Lower leg skin (tissue), 4 donors: ENCODE measurements at regions not wholly inside any gene's neighbourhood (a gene's known extent, or its start where the extent isn't known, plus 50 kb on each side); places are given as distances from the start of the nearest gene placed in this dataset.
"Not testable (repeated sequence)": the region's sequence is repeated elsewhere in the genome, so short reads cannot be mapped to it uniquely, and the experiment has no call there.

Source experiments
- DNase-seq, 2 donors: peaks; one replicate each; pipeline ENCODE4 v3.0.0-alpha.2; 2019; ENCODE audit warnings: low spot score in 2 of 2
- H3K4me3 ChIP-seq: fragments of 200-600 bp; sonication (generic); 2 replicates; pipeline ENCODE4 v1.5.1; 2017; ENCODE audit warnings: mild to moderate bottlenecking, low read depth; ENCODE audit not compliant: poor library complexity, severe bottlenecking
- CTCF ChIP-seq, 3 donors: fragments of 450-650 bp; IDR thresholded peaks; one replicate each; pipeline ENCODE4 v1.5.1; 2016; ENCODE audit warnings: antibody characterized with exemption in 3 of 3, mild to moderate bottlenecking in 3 of 3, moderate library complexity in 2 of 3
- POLR2A ChIP-seq, 2 donors: fragments of 450-650 bp; IDR thresholded peaks; one replicate each; pipeline ENCODE4 v1.6.1; 2016 to 2017; ENCODE audit warnings: antibody characterized with exemption in 2 of 2, mild to moderate bottlenecking in 1 of 2, moderate library complexity in 1 of 2
- WGBS, 2 donors: methylation state at CpG; one replicate each; pipeline ENCODE4 v1.1.5; 2018; 5-methylcytosine and 5-hydroxymethylcytosine counted together
- intact Hi-C: fragments of 100-400 bp; cut with DNase I; formaldehyde crosslinking; loops from one replicate; pipeline ENCODE4 v1.15.0; 2023; ENCODE audit warnings: low total_unique reads

- WGBS, 2 donors, result 71 to 100% methylated on average over 1 to 2 of the region's 3 CpGs
- TF ChIP-seq POLR2A (IDR thresholded peaks at IDR 0.05), result no peak
- no peak for TF ChIP-seq CTCF (IDR thresholded peaks at IDR 0.05)
- no peak overlapping the region for H3K4me3 ChIP-seq
- DNase-seq, result no peak
- intact Hi-C loops, result no loop called here
Observed at GRCh38 chr4:167986044-167986443, 106.3 kb upstream of the ANXA10 start.

GRCh38 chr4:167987285-167987684 lies 105.1 kb upstream of the ANXA10 start:
- no peak overlapping the region for H3K4me3 ChIP-seq
- no peak for DNase-seq
- WGBS, 2 donors, result 62 to 69% methylated on average over 2 of the region's 2 CpGs
- intact Hi-C loops, result no loop called here
- TF ChIP-seq CTCF (IDR thresholded peaks at IDR 0.05), result no peak
- TF ChIP-seq POLR2A (IDR thresholded peaks at IDR 0.05), result no peak

GRCh38 chr4:167989815-167990214 lies 102.5 kb upstream of the ANXA10 start:
- WGBS, 2 donors, result 68 to 71% methylated on average over 2 of the region's 2 CpGs
- TF ChIP-seq CTCF (IDR thresholded peaks at IDR 0.05) (no peak), POLR2A (IDR thresholded peaks at IDR 0.05) (no peak)
- H3K4me3 ChIP-seq, result no peak overlapping the region
- DNase-seq, result no peak
- intact Hi-C loops, result no loop called here

GRCh38 chr4:168008112-168008511 lies 84.2 kb upstream of the ANXA10 start:
- WGBS, 2 donors, result 93 to 95% methylated on average over 6 of the region's 6 CpGs
- DNase-seq, intact Hi-C loops, H3K4me3 ChIP-seq: not testable (repeated sequence)

GRCh38 chr4:168019019-168019651 lies 73.2 kb upstream of the ANXA10 start:
- no peak for TF ChIP-seq CTCF (IDR thresholded peaks at IDR 0.05)
- no peak for TF ChIP-seq POLR2A (IDR thresholded peaks at IDR 0.05)
- WGBS, 2 donors, result 41 to 51% methylated on average over 1 of the region's 1 CpG
- intact Hi-C loops, result no loop called here
- no peak for DNase-seq
- no peak overlapping the region for H3K4me3 ChIP-seq

- DNase-seq, result no peak
- H3K4me3 ChIP-seq, result no peak overlapping the region
- 97 to 98% methylated on average over 2 of the region's 2 CpGs for WGBS, 2 donors
- intact Hi-C loops, result no loop called here
- no peak for TF ChIP-seq POLR2A (IDR thresholded peaks at IDR 0.05)
- TF ChIP-seq CTCF (IDR thresholded peaks at IDR 0.05), result no peak
Observed at GRCh38 chr4:168019921-168020320, 72.4 kb upstream of the ANXA10 start.
